Endothelial cell of umbilical vein (primary cell): ENCODE measurements at regions not wholly inside any gene's neighbourhood (a gene's known extent, or its start where the extent isn't known, plus 50 kb on each side); places are given as distances from the start of the nearest gene placed in this dataset.

Experiments used
- EZH2 ChIP-seq: IDR thresholded peaks from 2 replicates; pipeline ENCODE4 v1.6.1; 2012; ENCODE audit warnings: borderline replicate concordance, low read depth, mild to moderate bottlenecking, moderate library complexity, low read length, inconsistent platforms; ENCODE audit not compliant: severe bottlenecking
- POLR2AphosphoS5 ChIP-seq: IDR thresholded peaks from 2 replicates; pipeline ENCODE4 v1.6.1; 2012; ENCODE audit warnings: low read depth, mild to moderate bottlenecking, control low read depth, low read length, moderate library complexity; ENCODE audit not compliant: insufficient read depth

- TF ChIP-seq POLR2AphosphoS5 (no peak), EZH2 (no peak)
Measured at GRCh38 chr4:187166886-187167512, 443.3 kb upstream of the FAT1 start.
